ENCODE measurements at regions not wholly inside any gene's neighbourhood (a gene's known extent, or its start where the extent isn't known, plus 50 kb on each side); places are given as distances from the start of the nearest gene placed in this dataset.

GRCh38 chr4:136800248-136800647 lies 732.0 kb downstream of the PCDH18 start:
- DNase-seq (ENCODE audit: low spot score in 2 of 2) = no peak
- FAIRE-seq = no peak

DNA sequence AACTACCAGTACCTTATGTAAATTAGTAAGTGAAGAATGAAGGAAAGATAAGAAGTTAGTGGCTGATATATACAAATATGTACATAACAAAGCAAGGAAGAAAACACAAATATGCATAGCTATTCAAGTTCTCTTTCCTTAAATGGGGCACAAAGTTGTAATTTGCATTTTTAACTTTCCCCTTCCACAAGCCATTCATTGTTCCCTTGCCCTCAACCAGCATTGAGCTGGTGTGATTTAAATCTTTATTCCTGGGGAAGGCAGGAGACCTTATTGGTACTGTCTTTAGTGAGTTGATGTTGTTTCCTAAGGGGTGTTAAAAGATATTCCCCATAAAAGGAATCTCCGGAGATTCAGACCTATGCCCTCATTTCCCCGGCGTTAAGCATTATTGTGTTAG lies 735.3 kb downstream of the PCDH18 start:
- DNase-seq (ENCODE audit: low spot score in 2 of 2) (no peak), FAIRE-seq (no peak)

- FAIRE-seq (no peak), DNase-seq (ENCODE audit: low spot score in 2 of 2) (no peak)
These were observed 738.4 kb downstream of the PCDH18 start for GRCh38 chr4:136793848-136794247.

- no peak for FAIRE-seq
- no peak for DNase-seq (ENCODE audit: low spot score in 2 of 2)
These were observed 748.0 kb downstream of the PCDH18 start for GRCh38 chr4:136784326-136784725.

DNA sequence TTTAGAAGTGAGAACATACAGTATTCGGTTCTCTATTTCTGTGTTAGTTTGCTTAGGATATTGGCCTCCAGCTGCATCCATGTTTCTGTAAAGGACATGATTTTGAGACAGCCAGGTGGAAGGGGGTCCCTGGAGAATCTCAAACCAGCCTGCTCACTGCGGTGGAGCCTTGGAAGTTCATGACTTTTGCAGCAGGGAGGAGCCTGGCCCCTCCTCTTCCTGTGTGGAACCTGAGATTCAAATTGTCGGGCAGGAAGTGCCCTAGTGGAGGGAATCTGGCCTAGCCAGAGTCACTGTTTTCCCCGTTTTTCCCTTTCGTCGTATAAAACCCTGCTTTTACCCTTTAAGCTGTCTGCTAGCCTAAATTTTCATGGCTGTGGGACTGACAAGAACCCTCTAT lies 762.6 kb downstream of the PCDH18 start:
- FAIRE-seq = no peak
- DNase-seq (ENCODE audit: low spot score in 2 of 2) = no peak

DNA sequence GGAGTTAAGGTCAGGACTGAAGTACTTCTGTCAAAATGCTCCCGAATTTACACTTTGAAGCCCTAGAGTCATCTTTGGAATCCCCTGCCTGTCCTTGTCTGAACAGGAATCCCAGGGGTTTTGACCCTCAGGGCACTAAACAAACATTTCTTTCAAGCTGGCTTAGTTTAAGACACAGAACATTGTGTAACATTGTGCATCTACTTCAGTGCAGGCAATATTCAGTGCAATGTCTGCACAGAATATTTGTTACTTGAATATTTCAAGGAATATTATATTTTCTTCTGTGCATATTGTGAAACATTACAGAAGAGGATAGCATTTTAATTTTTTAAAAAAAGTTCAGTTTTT lies 763.4 kb downstream of the PCDH18 start:
- DNase-seq (ENCODE audit: low spot score in 2 of 2) = no peak

DNA sequence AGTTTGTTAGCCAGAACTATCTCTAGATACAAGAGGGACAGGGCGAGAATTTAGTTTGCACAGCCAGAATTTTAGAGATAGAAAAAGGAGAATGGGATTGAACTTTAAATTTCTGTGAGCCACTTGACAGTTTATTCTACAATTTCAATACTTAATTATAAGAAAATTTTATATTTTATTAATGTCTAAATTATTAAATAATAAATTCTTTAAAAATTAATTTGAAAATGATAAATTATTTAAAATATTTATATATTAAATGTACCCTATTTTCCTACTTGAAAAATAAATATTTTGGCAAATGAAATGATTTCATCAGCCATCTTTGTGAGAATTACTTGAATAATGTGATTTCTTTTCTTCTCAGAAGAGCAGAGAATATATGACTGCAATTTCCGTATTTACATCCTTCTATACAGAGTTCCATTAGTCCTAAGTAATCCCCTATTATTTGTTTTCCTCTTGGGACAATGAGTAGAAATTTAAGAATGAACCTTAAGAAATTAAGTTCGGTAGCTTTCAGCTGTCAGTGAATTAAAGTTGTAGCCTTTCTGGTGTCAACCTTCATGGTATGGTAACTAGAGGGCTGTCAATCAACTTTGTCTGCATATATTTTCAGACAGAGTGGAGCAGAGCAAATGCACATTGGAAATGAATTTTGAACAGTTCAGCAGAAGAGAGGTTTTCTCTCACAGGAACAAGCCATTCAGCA lies 763.9 kb downstream of the PCDH18 start:
- DNase-seq (ENCODE audit: low spot score in 2 of 2) = no peak
- peak; percentile 90 for FAIRE-seq

More for the DNA sequence above, 763.4 kb downstream of the PCDH18 start:
- no peak for FAIRE-seq

GRCh38 chr4:136763919-136764318 lies 768.4 kb downstream of the PCDH18 start:
- FAIRE-seq (no peak), DNase-seq (ENCODE audit: low spot score in 2 of 2) (no peak)

GRCh38 chr4:136755531-136755916 lies 776.8 kb downstream of the PCDH18 start:
- DNase-seq (ENCODE audit: low spot score in 2 of 2) (no peak), FAIRE-seq (no peak)

GRCh38 chr4:136754810-136755530 lies 777.3 kb downstream of the PCDH18 start:
- DNase-seq (ENCODE audit: low spot score in 2 of 2) = no peak
- FAIRE-seq = no peak

DNA sequence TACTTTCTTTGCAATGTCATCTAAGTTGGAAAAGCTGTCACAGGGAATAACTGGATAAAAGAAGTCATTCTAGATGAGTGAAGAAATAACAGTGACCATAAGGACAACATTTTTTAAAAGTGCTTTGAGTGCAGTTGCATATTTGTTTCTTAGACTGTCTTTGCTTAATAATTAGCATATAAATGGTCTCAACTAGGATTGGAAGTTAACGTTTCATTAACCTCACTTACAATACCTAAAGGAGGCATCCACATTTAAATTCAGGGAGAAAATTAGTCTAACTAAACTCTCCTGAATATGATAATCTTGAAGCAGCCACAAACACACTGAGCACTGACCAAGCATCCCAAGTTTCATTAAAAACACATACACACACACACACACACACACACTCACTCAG lies 780.7 kb downstream of the PCDH18 start:
- DNase-seq (ENCODE audit: low spot score in 2 of 2) (no peak), FAIRE-seq (no peak)

- DNase-seq (ENCODE audit: low spot score in 2 of 2) (no peak), FAIRE-seq (no peak)
These were observed 781.4 kb downstream of the PCDH18 start for GRCh38 chr4:136750897-136751296.

- FAIRE-seq (no peak), DNase-seq (ENCODE audit: low spot score in 2 of 2) (no peak)
These were observed 782.3 kb downstream of the PCDH18 start for GRCh38 chr4:136749989-136750388.

DNA sequence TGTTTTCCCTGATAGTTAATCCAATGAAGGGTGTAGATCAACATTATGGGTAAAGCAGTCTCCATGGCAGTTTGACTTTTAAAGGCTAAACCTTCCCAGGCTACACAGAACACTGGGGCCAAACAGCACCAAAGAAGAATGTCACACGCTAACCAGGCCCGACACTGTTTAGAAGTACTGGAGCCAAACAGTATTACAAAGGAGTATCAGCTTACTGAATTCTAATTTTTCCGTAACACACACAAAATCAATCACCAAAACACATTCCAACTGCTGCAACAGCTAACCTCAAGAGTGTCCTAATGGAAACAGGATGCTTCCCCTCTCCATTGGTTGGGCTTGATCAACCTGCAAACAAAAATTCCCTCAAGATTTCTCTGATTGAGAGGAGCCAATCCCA lies 783.5 kb downstream of the PCDH18 start:
- no peak for FAIRE-seq
- no peak for DNase-seq (ENCODE audit: low spot score in 2 of 2)

GRCh38 chr4:136748165-136748564 lies 784.1 kb downstream of the PCDH18 start:
- FAIRE-seq = no peak
- DNase-seq (ENCODE audit: low spot score in 2 of 2) = no peak

- FAIRE-seq = no peak
These were observed 789.1 kb downstream of the PCDH18 start for GRCh38 chr4:136743238-136743637.

DNA sequence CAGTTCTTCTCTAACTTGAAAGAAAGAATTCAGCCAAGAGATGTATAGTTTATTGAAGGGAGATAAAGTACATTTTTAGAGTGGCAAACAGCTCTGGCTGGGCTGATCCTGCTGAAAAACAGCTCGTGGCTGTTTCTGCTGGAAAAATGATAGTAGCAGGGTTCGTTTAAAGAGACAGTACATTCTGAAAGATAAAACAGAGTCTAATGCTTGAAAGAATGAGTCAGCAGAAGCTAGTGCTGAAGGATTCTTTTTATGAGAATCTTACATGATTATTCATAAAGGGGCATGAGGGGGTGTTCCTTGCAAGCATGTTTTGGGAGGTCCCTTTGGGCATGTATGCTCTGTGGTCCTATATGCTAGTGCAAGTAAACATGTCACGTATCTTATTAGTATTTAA lies 790.0 kb downstream of the PCDH18 start:
- no peak for DNase-seq (ENCODE audit: low spot score in 2 of 2)

More at GRCh38 chr4:136743238-136743637, 789.1 kb downstream of the PCDH18 start:
- no peak for DNase-seq (ENCODE audit: low spot score in 2 of 2)

GRCh38 chr4:136741468-136741867 lies 790.8 kb downstream of the PCDH18 start:
- no peak for DNase-seq (ENCODE audit: low spot score in 2 of 2)

More for the DNA sequence above, 790.0 kb downstream of the PCDH18 start:
- FAIRE-seq = no peak

DNA sequence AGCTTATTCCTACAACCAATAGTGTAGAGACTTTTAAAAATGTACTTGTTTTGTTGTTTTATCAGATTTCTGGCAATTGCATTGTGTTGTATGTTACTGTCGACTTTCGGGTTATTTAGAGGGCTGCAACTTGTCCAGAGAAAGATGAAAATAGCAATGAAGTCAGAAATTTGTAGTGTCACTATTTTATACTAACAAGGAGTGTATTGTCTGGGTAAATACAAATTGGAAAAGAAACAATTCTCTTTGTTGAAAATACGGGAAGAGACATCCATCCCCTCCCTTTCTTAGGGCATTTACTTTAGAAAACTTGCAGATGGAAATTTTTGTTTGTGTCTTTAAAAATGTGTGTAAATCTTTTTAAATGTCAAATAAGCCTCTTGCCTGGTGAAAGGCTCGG lies 792.0 kb downstream of the PCDH18 start:
- FAIRE-seq (no peak), DNase-seq (ENCODE audit: low spot score in 2 of 2) (no peak)

More at GRCh38 chr4:136741468-136741867, 790.8 kb downstream of the PCDH18 start:
- no peak for FAIRE-seq

DNA sequence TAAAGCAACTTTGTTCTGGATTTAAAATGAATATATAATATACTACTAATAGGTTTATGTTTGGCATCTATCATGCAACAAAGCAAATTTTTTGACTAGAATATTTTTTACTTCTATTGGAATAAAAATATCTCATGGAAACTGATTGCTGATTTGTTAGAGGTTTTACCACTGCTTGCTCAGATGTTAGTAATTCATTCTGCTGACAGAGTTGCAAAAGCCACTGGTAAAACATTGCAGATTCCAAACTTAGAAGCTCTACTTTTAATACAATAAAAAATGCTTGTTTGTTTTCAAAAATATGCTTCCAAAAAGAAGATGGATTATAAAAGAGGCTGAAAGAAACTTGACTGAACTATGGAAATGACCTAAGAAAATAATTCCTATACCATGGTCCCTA lies 795.2 kb downstream of the PCDH18 start:
- no peak for FAIRE-seq
- no peak for DNase-seq (ENCODE audit: low spot score in 2 of 2)

DNA sequence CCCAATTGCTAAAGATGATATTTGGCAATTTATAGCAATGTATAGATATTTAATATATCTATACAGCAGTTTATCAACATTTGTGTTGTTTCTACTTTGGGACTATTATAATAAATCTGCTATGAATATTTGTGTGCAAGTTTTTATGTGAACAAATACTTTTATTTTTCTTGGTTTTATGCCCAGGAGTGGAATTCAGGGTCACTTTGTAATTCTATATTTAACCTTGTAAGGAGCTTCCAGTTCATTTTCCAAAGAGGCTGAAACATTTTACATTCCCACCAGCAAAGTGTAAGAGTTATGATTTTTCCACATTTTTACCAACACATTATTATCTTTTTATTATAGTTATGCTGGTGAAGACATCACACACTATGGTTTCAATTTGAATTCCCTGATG lies 801.3 kb downstream of the PCDH18 start:
- DNase-seq (ENCODE audit: low spot score in 2 of 2) (no peak), FAIRE-seq (no peak)
